Lower lobe of right lung (tissue), 2 donors: ENCODE measurements at regions not wholly inside any gene's neighbourhood (a gene's known extent, or its start where the extent isn't known, plus 50 kb on each side); places are given as distances from the start of the nearest gene placed in this dataset.

ENCODE experiments used
- ATAC-seq, 2 donors: fragments of 200-7000 bp; cut with Tn5 transposase; one replicate each; pipeline ENCODE4 v1.9.1; 2020 to 2022; ENCODE audit warnings: mild to moderate bottlenecking in 2 of 2, moderate library complexity in 2 of 2
- DNase-seq: peaks from one replicate; pipeline ENCODE4 v3.0.0-alpha.2; 2020
- H3K27ac ChIP-seq: fragments of 200-600 bp; one replicate; pipeline ENCODE4 v1.8.0; 2022
- H3K27me3 ChIP-seq: fragments of 200-600 bp; one replicate; pipeline ENCODE4 v1.8.0; 2022; ENCODE audit warnings: low read depth
- H3K36me3 ChIP-seq: fragments of 200-600 bp; one replicate; pipeline ENCODE4 v1.8.0; 2022; ENCODE audit warnings: mild to moderate bottlenecking
- H3K4me1 ChIP-seq: fragments of 200-600 bp; one replicate; pipeline ENCODE4 v1.8.0; 2022
- H3K4me3 ChIP-seq: fragments of 200-600 bp; one replicate; pipeline ENCODE4 v1.8.0; 2022; ENCODE audit warnings: mild to moderate bottlenecking
- H3K9me3 ChIP-seq: fragments of 200-600 bp; one replicate; pipeline ENCODE4 v1.8.0; 2022
- intact Hi-C: fragments of 100-400 bp; cut with DNase I; formaldehyde crosslinking; loops from one replicate; pipeline ENCODE4 v1.11.0; 2022
- TF ChIP-seq, protein P1 (sequence below): fragments of 200-600 bp; IDR thresholded peaks from one replicate; pipeline ENCODE4 v1.8.0; 2022; ENCODE audit warnings: antibody characterized with exemption, mild to moderate bottlenecking
- donor health status: DM: no; HTN: yes; CAD: no; lungs with severe emphysema.

DNA sequence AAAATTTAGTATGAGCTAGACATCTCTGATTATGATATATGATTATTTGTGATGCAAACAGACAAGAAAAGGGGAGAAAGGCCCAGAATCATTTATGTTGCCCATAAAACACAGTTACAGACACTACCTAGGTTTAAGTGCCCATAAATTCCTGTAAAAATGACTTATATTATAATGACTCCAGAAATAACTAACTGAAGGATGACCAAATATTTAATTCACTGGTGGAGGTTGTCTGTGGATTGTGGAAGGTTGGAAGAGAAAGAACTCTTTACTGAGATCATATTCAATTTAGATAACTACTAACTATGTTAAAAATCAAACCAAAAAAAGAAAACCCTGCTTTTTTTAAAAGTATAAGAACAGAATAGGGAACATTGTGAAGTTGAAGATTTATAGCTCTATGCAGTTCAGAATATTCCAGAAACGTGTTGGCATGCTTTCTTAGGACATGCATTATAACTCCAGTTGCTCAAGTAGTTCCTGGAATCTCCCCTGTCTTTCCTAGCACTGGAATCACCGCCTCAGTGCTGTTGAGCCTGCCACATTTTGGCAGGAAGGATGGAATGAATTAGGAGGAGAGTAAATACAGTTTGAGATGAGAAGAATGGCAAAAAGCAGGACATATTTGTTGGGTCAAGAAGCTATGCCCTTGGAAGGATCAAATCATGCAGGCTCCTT is 72.0 kb upstream of the PAPPA start:
- TF ChIP-seq, protein P1, sequence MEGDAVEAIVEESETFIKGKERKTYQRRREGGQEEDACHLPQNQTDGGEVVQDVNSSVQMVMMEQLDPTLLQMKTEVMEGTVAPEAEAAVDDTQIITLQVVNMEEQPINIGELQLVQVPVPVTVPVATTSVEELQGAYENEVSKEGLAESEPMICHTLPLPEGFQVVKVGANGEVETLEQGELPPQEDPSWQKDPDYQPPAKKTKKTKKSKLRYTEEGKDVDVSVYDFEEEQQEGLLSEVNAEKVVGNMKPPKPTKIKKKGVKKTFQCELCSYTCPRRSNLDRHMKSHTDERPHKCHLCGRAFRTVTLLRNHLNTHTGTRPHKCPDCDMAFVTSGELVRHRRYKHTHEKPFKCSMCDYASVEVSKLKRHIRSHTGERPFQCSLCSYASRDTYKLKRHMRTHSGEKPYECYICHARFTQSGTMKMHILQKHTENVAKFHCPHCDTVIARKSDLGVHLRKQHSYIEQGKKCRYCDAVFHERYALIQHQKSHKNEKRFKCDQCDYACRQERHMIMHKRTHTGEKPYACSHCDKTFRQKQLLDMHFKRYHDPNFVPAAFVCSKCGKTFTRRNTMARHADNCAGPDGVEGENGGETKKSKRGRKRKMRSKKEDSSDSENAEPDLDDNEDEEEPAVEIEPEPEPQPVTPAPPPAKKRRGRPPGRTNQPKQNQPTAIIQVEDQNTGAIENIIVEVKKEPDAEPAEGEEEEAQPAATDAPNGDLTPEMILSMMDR: no peak
- no peak overlapping the region for H3K27ac ChIP-seq

DNA sequence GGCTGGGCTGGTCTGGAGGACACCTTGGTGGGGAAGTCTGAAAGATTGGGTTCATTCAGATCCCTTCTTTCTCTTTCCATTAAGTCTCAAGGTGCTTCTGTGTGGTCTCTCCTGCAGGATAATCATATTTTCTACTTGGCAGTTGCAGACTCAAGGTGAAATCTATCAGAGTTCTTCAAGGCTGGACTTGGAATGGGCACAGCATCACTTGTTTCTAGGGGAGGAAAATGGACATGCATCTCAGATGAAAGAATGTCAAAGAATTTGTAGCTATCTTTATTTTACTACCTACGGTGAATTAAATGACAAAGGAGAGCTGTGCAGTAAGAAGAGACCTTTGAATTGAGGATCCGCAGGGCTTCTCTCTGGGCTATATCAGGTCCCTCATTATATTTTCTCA is 69.8 kb upstream of the PAPPA start:
- H3K36me3 ChIP-seq: no peaks in the 10 kb centered on the region
- no peak overlapping the region for H3K27ac ChIP-seq
- ATAC-seq (no peak), DNase-seq (no peak)
- peaks cover 9% of the 10 kb centered on the region for H3K4me1 ChIP-seq
- TF ChIP-seq, protein P1: no peak
- H3K27me3 ChIP-seq: no peaks in the 10 kb centered on the region
- intact Hi-C loops: no loop called here
- H3K4me3 ChIP-seq: no peak overlapping the region
- no peaks in the 10 kb centered on the region for H3K9me3 ChIP-seq

More for the DNA sequence above, 72.0 kb upstream of the PAPPA start:
- no peak for DNase-seq
- H3K27me3 ChIP-seq: no peaks in the 10 kb centered on the region
- no peak for ATAC-seq
- no peaks in the 10 kb centered on the region for H3K9me3 ChIP-seq
- no peaks in the 10 kb centered on the region for H3K36me3 ChIP-seq
- H3K4me3 ChIP-seq: no peak overlapping the region
- intact Hi-C loops: no loop called here
- H3K4me1 ChIP-seq: no peaks in the 10 kb centered on the region

DNA sequence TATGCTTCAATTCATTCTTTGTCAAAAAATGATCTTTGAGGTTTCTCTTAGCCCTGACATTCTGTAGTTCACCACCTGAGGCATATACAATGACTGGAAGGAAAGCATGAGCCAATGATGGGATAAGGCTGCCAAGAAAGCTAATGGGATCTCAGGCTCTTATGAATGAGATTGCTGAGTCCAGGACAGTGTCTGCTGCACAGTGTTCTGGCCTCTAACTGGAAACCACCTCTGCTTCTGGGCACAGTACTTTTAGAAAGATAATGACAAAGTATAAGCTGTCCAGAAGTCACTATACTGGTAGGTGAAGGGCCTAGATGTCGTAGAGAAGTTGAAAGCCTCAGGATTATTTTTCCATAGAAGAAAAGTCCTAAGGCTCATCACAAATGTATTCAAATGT is 69.1 kb upstream of the PAPPA start:
- H3K4me3 ChIP-seq: no peak overlapping the region
- no peak for ATAC-seq
- TF ChIP-seq, protein P1: no peak
- no peaks in the 10 kb centered on the region for H3K36me3 ChIP-seq
- no peaks in the 10 kb centered on the region for H3K27me3 ChIP-seq
- no peaks in the 10 kb centered on the region for H3K9me3 ChIP-seq
- intact Hi-C loops: no loop called here
- H3K4me1 ChIP-seq: peaks cover 9% of the 10 kb centered on the region
- no peak overlapping the region for H3K27ac ChIP-seq
- DNase-seq: no peak

DNA sequence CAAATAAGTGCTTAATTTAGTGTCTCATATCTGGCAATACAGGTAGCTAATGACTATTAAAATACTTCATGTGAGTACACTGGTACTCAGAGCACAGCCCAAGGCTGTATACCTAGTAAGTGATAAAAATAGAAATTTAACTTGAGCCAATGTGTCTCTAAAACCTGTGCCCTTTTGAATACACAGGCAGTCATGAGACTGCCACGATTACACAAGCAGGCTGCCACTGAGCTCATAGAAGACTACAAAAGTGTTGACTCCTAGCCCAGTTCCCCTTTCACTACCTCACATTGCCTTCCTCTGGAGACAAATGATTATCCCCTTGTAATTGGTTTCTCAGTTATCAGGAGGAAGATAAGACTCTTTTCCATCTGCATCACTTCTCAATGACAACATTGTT is 66.3 kb upstream of the PAPPA start:
- H3K27ac ChIP-seq: peak overlapping the region; percentile 25
- DNase-seq: peak; percentile 66
- peak; percentile 89 to 92 for ATAC-seq

DNA sequence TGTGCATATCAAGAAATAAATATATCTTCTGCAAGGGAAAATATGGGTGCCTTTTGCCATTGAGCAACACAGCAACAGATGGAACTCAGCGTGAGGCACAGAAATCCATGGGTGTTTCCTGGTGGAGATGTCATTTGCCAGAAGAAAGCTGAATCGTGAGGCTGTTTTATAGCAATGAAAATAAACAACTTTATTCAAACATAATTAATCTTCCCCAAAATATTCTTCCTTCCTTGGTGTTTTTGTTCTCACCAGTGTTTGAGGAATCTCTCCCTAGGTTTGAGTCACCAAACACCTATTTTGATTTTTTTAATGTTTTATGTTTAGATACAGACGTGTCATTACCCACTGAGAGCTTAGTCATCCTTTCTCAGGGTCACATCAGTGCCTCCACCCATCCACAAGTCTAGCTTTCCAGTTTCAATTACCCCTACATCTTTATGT is 65.8 kb upstream of the PAPPA start:
- Histone ChIP-seq H3K27me3 (no peaks in the 10 kb centered on the region), H3K27ac (peak overlapping the region; percentile 25), H3K4me3 (no peak overlapping the region), H3K9me3 (no peaks in the 10 kb centered on the region), H3K36me3 (no peaks in the 10 kb centered on the region), H3K4me1 (peaks cover 9% of the 10 kb centered on the region)
- intact Hi-C loops: no loop called here
- TF ChIP-seq, protein P1: no peak
- peak in 1 of 2 donors; percentile 70 for ATAC-seq
- no peak for DNase-seq

More for the DNA sequence above, 66.3 kb upstream of the PAPPA start:
- Histone ChIP-seq H3K27me3 (no peaks in the 10 kb centered on the region), H3K4me3 (no peak overlapping the region), H3K4me1 (peaks cover 9% of the 10 kb centered on the region), H3K36me3 (no peaks in the 10 kb centered on the region), H3K9me3 (no peaks in the 10 kb centered on the region)
- intact Hi-C loops: no loop called here
- TF ChIP-seq, protein P1: no peak
